GM12892 (cell line): ENCODE measurements at regions not wholly inside any gene's neighbourhood (a gene's known extent, or its start where the extent isn't known, plus 50 kb on each side); places are given as distances from the start of the nearest gene placed in this dataset.

Experiments used
- POLR2A ChIP-seq: IDR thresholded peaks from 2 replicates; pipeline ENCODE4 v1.6.1; 2011; ENCODE audit warnings: low read depth, low read length, control low read depth
- POLR2AphosphoS5 ChIP-seq: IDR thresholded peaks from 2 replicates; pipeline ENCODE4 v1.6.1; 2011; ENCODE audit warnings: low read depth, low read length, control low read depth
- TAF1 ChIP-seq: IDR thresholded peaks from 2 replicates; pipeline ENCODE4 v1.6.1; 2011; ENCODE audit warnings: low read depth, mild to moderate bottlenecking, control low read depth, low read length, borderline replicate concordance

DNA sequence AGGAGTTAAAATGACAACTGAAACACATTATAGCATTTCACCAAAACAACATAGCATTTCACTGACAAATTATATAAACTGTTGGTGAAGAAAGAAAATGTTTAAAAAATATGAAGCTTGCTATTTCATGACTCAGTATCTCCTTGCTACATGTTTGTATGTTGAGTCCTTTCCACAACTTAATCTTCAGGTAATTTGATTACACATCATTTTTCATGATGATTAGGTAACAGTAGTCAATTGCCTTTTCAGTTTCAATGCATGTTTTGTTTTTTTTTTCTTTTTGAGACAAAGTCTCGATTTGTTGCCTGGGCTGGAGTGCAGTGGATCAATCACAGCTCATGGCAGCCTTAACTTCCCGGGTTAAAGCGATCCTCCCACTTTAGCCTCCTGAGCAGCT lies 177.8 kb upstream of the PMFBP1 start:
- no peak for TF ChIP-seq TAF1
- TF ChIP-seq POLR2A = no peak
- no peak for TF ChIP-seq POLR2AphosphoS5
